HG03196 (cell line): ENCODE measurements at regions not wholly inside any gene's neighbourhood (a gene's known extent, or its start where the extent isn't known, plus 50 kb on each side); places are given as distances from the start of the nearest gene placed in this dataset.

ENCODE experiments used
- ATAC-seq: cut with Tn5 transposase; IDR thresholded peaks from one replicate; pipeline ENCODE4 v1.9.1; 2021; ENCODE audit not compliant: unreplicated experiment

DNA sequence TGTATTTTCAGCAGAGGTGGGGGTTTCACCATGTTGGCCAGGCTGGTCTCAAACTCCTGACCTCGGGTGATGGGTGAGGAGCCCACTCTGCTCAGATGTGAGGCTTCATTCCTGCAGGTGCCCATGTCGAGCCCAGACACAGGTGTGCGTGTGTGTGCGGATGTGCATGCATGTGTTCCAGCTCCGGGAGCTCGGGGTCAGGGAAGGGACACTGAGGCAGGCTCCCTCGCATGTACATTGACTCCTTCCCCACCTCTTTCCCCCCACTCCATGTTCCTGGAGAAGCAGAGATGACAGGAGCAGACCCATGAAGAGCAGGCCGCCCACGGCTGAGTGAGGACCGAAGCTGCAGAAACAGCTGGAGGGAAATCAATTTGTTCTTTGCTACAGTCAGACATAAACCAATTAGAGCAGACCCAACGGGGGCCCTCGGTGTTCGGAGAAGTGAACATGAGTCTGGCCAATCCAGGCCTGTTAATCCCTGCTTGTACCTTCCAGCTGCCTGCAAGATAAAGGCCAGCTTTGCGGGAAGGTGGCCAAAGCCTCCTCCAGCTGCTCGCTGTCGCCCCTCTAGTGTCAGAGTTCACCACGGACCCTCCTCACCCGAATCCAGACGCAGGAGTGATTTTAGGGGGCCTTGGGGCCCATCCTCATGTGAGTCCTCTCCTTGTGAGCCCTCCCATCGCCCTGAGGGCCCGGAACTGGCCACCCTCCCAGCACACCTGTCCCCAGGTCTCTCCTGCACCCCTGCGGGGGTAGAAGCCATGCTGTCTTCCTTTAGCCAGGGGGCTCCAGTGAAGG is 321.0 kb upstream of the RTL1 start:
- no peak for ATAC-seq

DNA sequence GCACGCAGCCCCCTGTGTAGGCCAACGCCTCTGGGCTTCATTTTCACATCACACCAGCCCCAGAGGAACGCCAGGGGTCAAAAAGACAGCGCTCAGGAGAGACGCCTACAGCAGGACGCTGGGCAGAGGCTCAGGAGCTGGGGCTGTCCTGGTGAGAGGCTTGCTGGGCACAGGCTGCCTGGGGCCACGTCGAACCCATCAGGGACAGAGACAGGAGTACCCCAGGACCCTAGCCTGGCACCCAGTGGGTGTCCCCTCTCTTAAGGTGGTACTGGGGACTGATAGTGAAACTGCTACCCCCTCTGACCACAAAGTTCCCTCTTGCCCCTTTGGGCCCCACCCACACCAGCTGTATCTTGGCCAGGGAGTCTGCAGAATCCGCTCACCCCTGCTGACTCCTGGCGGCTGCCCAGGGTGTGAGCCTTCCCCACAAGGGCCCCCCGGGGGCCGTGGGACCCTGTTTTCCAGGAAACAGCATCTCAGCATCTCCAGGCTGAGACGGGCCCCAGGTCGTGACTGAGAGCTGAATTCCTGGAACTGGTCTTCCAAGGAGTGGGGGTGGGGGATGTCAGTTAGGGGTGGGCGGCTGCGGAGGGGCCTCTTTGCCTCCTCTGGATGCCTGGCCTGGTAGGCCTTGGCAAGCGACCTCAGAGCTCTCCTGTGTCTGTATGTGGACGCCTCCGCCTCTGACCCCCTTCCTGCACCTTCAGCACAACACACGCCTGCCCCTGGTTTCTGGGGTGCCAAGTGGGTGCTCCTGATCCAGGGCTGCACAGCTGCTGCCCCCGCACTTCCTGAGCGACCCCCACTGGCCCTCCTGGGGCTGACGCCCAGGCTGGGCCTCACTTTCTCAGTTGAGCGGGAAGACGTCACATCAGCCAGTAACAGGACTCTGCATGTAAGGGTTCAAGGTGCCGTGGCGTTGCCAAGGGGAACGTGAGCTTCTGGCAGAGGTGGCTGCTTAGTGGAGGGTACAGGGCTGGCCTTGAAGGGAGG is 321.9 kb upstream of the RTL1 start:
- no peak for ATAC-seq

DNA sequence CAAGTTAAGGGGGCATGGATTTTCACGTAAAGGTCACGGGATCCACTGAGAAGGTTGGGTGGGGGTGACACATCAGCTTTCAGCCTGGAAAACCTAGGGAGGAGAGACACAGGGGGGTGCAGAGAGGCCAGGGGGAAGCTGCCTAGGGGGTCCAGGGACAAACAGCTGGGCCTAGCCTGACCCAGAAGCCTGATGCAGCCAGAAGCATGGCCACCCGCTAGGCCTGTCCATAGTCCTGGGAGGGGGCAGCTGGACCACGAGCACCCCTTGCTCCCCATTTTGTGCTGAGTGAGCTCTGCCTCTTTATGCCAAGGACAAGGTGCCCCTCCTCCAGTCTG is 322.7 kb upstream of the RTL1 start:
- ATAC-seq: no peak

DNA sequence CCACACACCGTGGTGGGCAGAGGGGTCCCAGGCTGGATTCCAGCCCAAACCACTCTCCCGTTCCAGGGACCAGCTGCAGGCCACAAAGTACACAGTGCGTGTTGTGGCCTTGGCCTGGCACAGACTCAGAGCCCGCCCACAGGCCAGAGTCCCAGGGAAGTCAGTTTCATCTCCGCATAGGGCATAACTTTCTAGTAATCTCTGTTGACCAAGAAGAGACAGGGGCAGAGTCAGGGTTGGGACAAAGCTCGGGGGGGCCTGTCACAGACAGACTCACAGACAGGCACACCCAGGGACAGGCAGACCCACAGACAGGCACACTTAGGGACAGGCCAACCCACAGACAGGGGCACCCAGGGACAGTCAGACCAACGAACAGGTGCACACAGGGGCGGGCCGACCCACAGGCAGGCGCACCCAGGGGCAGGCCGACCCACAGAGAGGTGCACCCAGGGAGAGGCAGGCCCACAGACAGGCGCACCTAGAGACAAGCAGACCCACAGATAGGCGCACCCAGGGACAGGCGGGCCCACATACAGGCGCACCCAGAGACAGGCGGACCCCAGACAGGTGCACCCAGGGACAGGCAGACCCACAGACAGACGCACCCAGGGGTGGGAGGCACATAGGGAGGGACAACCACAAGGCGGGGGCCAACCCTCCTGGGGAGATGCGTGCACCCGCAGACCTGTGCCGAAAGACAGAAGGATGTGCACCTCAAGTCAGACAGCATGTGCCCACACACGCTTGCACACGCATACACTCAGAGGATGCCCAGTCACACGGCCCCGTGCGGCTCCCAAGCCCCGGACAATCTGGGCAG is 323.3 kb upstream of the RTL1 start:
- ATAC-seq: no peak

GRCh38 chr14:101227611-101228594 is 324.4 kb upstream of the RTL1 start:
- no peak for ATAC-seq

- ATAC-seq: no peak
These were observed 325.5 kb upstream of the RTL1 start for GRCh38 chr14:101228949-101229541.

DNA sequence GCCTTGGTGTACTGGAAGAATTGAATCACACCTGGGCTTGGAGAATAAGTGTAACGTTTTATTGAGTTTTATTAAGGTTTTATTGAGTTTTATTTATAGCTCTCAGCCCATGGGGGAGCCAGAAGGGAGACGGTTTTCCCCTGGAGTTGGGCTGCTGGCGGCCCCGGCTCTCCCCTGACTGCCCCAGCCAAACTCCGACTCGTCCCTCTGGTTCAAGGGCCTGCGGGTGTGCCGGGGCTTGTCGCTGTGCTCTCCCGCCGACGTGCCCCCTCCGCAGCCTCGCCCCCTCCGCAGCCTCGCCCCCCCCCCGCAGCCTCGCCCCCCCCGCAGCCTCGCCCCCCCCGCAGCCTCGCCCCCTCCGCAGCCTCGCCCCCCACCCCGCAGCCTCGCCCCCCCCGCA is 326.1 kb upstream of the RTL1 start:
- ATAC-seq: no peak

DNA sequence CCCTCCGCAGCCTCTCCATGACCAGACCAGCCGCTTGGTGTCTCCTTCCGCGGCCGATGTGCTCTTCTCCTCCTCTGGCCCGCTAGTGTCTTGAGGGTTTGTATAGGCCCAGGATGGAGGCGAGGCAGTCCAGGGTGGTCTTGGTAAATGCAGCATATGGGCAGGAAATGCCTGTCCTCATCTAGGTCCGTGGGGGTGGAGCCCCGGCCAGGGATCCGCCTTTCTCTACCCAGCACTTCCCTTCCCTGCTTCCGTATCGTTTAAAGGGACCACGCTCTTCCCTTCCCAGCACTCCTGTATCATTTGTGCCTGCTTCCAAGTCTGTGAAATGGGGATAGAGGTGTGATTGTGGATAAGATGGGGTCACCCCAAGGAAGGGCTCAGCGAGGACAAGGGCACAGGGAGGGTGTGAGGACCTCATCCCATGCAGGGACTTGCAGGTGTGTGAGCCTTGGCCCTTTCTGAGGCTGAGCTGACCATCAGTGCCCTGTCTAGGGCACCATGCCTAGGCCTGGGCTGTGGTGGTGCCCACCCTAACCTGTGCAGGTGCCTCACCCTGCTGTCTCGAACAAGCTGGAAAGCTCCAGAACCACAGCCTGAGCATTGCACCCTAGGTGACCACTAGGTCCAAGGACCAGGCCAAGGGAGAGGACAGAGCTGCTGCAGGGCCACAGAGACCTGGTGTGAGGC is 326.8 kb upstream of the RTL1 start:
- ATAC-seq: no peak

DNA sequence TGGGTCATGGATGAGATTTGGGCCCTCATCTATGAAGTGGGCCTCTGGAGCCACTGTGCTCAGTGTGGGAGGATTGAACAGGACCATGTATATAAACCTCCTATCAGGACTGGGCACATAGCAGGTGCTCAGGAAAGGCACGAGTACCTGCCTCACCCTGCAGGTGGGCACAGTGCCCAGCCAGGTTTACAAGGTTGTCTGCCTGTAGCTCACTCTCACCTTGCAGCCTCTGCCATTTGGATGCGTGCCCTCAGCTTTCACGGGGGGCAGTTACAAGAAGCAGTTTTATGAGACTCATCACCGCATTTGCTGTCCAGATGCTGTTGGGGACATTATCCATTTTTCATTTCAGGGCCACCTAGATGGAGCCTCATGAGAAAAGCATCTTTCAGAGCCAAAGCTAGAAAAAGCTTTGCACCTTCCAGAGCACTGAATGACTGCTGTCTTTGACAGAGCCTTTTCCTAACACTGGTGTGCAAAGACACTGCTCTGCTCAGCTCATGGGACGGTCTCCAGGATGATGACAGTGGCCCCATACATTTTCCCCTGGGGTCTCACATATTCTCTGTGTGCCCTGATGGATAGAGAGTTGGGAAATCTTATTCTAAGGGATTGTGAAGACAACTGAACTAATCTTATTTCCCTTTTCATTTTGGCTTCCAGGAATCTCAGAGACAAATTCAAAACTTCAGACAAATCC is 327.5 kb upstream of the RTL1 start:
- no peak for ATAC-seq

DNA sequence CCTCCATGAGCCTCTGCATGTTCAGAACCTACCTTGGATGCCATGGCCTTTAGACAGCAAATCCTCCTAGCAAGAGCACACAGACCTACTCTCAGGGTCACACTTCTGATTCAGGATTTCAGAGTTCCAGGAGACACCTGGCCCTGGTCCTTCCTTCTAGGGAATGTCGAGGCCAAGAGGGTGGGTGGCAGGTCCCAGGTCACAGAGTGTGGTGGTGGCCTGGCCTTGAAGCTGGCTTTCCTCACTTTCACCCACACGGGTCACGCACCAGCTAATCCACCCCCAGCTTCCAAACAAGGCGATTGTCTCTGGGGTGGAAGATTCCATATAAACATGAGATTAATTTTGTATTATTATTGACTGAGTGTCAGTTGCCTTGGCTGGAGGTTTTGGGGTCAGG is 328.3 kb upstream of the RTL1 start:
- no peak for ATAC-seq

GRCh38 chr14:101232340-101233020 is 328.8 kb upstream of the DIO3 start:
- ATAC-seq: no peak

DNA sequence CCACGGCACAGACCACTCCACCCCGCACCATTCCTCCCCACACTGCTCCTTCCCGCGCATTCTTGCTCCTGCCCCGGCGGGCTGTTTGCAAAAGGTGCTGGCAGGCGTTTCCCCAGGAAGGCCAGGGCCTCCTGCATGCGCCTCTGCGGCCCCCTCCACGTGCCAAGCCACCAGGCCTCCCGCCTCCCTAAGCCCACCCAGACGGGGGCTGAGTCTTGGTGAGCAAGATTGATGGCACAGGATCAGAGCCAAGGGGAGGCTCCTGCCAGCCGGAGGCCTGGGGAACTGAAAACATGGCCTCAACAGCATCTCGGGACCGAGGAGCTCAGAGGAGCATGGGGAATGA is 328.3 kb upstream of the DIO3 start:
- no peak for ATAC-seq

- ATAC-seq: no peak
These were observed 327.9 kb upstream of the DIO3 start for GRCh38 chr14:101233391-101233790.

GRCh38 chr14:101233808-101234207 is 327.5 kb upstream of the DIO3 start:
- no peak for ATAC-seq

GRCh38 chr14:101234244-101234937 is 326.9 kb upstream of the DIO3 start:
- no peak for ATAC-seq

DNA sequence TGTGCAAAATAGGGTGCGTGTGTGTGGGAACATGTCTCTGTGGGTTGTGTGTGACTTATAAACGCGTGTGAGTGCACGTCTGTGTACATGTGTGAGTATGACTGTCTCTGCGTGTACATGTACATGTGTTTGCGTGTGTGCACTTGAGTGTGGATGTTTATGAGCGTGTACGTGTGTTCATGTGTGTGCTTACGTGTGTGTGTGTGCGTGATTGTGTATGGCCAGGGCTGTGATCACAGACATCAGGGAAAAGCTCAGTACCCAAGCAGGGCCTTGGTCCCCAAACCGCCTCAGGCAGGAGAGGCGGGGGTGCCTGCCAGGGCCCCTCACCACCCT is 326.3 kb upstream of the DIO3 start:
- no peak for ATAC-seq

DNA sequence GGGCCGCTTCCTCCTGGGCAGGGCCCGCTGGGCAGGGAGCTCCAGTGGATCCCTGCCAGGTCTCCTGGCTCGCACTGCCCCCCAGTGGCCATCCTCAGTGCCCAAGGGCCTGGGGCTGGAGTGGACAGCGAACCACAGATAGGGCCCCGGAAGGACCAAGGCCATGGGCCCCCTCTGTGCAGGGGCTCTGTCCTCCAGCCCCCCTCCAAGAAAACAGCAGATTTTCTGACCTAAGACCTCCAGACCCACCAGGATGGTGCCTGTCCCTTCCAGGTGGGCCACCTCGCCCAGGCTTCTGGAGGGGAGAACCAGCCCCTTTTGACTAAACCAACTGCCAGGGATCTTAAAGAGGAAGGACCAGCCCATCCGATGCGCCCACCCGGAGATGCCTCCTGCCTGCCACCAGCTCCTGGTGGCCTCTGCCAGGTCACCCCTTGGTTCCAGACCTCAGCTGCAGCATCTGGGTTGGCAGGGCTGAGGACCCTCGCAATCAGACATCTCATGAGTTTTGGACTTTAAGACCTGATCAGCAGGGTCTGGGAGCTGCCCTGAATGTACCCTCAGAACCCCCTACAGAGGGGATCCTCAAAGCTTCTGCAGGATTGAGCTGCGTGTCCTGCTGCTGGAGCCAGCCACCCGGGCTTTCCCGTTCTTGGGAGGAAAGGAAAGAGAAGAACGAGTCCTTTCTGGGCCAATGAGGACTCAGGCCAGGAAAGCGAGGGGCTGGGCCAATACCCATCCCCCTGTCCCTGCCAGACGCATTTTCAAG is 325.8 kb upstream of the DIO3 start:
- no peak for ATAC-seq
